ENCODE measurements at regions not wholly inside any gene's neighbourhood (a gene's known extent, or its start where the extent isn't known, plus 50 kb on each side); places are given as distances from the start of the nearest gene placed in this dataset.

DNA sequence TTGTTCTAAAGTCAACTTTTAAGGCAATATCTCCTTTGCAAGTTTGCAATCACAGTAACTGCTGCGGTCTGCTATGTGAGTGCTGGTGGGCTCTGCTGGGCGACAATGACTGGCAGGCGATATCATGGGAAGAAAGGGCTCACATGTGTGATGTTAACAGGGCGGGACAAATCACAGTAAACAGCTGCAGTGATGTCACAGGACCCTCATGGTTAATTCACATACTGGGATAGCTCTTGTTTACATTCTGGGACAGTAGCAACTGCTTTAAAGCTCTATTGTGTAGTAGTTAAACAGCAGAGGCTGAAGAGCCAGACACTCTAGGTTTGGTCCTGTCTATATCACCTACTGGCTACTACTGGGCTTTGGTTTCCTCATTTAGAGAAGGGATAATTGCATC lies 257.2 kb upstream of the ASIC2 start:
- TF ChIP-seq, protein P1, sequence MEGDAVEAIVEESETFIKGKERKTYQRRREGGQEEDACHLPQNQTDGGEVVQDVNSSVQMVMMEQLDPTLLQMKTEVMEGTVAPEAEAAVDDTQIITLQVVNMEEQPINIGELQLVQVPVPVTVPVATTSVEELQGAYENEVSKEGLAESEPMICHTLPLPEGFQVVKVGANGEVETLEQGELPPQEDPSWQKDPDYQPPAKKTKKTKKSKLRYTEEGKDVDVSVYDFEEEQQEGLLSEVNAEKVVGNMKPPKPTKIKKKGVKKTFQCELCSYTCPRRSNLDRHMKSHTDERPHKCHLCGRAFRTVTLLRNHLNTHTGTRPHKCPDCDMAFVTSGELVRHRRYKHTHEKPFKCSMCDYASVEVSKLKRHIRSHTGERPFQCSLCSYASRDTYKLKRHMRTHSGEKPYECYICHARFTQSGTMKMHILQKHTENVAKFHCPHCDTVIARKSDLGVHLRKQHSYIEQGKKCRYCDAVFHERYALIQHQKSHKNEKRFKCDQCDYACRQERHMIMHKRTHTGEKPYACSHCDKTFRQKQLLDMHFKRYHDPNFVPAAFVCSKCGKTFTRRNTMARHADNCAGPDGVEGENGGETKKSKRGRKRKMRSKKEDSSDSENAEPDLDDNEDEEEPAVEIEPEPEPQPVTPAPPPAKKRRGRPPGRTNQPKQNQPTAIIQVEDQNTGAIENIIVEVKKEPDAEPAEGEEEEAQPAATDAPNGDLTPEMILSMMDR (IDR thresholded peaks at IDR 0.05) = no peak
- TF ChIP-seq POLR2A (IDR thresholded peaks at IDR 0.05) = no peak

All from transverse colon (tissue), 3 donors.